CD8-positive, alpha-beta memory T cell (primary cell): ENCODE measurements at regions not wholly inside any gene's neighbourhood (a gene's known extent, or its start where the extent isn't known, plus 50 kb on each side); places are given as distances from the start of the nearest gene placed in this dataset.
A peak's percentile ranks its signal among the peaks of the same experiment; 100 is the strongest.
"Not testable (repeated sequence)": the region's sequence is repeated elsewhere in the genome, so short reads cannot be mapped to it uniquely, and the experiment has no call there.

ENCODE experiments used
- CTCF ChIA-PET: fragments of 350-600 bp; sonication (Branson Sonifier 250); formaldehyde crosslinking; loops from one replicate; lab custom pipeline; 2021; ENCODE audit warnings: antibody characterized with exemption; lab: Charles Lee
- POLR2A ChIA-PET: fragments of 350-600 bp; sonication (Branson Sonifier 250); formaldehyde crosslinking; loops from one replicate; lab custom pipeline; 2021; ENCODE audit warnings: antibody characterized with exemption; lab: Charles Lee
- DNase-seq, 5 donors: peaks; one replicate each; pipeline versions ENCODE4 v3.0.0 to v3.0.0-alpha.2; 2020 to 2022; ENCODE audit warnings: mixed read lengths in 1 of 5
- H3K27ac ChIP-seq: one replicate; pipeline ENCODE4 v1.7.0; 2013; ENCODE audit warnings: low read depth, mild to moderate bottlenecking, low read length, moderate library complexity
- H3K27me3 ChIP-seq: 2 replicates; pipeline ENCODE4 v1.7.0; 2013; ENCODE audit warnings: low read length, mild to moderate bottlenecking; ENCODE audit not compliant: insufficient read depth, poor library complexity, severe bottlenecking
- H3K36me3 ChIP-seq: 2 replicates; pipeline ENCODE4 v1.7.0; 2013; ENCODE audit warnings: mild to moderate bottlenecking, low read length, moderate library complexity; ENCODE audit not compliant: insufficient read depth
- H3K4me1 ChIP-seq: 2 replicates; pipeline ENCODE4 v1.7.0; 2013; ENCODE audit warnings: mild to moderate bottlenecking, low read length, moderate library complexity; ENCODE audit not compliant: insufficient read depth
- H3K4me3 ChIP-seq: 2 replicates; pipeline ENCODE4 v1.7.0; 2013; ENCODE audit warnings: mild to moderate bottlenecking, low read length
- H3K9me3 ChIP-seq: 2 replicates; pipeline ENCODE4 v1.7.0; 2013; ENCODE audit warnings: mild to moderate bottlenecking, low read length
- H3K27ac Mint-ChIP-seq, 8 donors: one replicate each; pipeline ENCODE4 v1.8.0; 2020 to 2021; ENCODE audit warnings: mixed read lengths in 8 of 8, mild to moderate bottlenecking in 6 of 8, inconsistent platforms in 3 of 8, moderate library complexity in 3 of 8
- H3K27me3 Mint-ChIP-seq, 2 donors: one replicate each; pipeline ENCODE4 v1.8.0; 2020 to 2021; ENCODE audit warnings: mixed read lengths in 2 of 2, mild to moderate bottlenecking in 1 of 2, moderate library complexity in 1 of 2
- H3K36me3 Mint-ChIP-seq, 3 donors: one replicate each; pipeline ENCODE4 v1.8.0; 2020 to 2021; ENCODE audit warnings: mixed read lengths in 3 of 3, inconsistent platforms in 1 of 3, mild to moderate bottlenecking in 1 of 3
- H3K4me1 Mint-ChIP-seq, 3 donors: one replicate each; pipeline ENCODE4 v1.8.0; 2020 to 2021; ENCODE audit warnings: mixed read lengths in 3 of 3, inconsistent platforms in 1 of 3, mild to moderate bottlenecking in 1 of 3
- H3K4me3 Mint-ChIP-seq, 7 donors: one replicate each; pipeline ENCODE4 v1.8.0; 2020 to 2021; ENCODE audit warnings: mixed read lengths in 7 of 7, mild to moderate bottlenecking in 6 of 7, moderate library complexity in 4 of 7, inconsistent platforms in 2 of 7
- H3K9me3 Mint-ChIP-seq, 5 donors: one replicate each; pipeline ENCODE4 v1.8.0; 2020 to 2022; ENCODE audit warnings: mixed read lengths in 5 of 5, mild to moderate bottlenecking in 3 of 5, moderate library complexity in 2 of 5, inconsistent platforms in 1 of 5

DNA sequence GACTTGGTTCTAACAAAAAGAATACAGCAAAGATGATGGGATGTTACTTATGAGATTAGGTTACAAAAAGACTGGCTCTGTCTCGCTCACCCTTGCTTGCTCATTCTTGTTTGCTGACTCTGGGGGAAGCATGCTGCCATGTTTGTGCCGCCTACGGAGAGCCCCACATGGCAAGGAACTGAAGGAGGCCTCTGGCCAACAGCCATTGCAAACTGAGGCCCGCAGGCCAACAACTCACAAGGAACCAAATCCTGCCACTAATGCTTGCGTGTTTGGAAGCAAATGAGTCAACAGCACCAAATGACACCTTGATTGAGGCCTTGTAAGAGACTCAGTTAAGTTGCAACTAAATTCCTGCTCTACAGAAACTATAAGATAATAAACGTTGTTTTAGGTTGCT is 82.1 kb upstream of the FOXN2 start:
- Mint-ChIP-seq H3K4me1 (peaks cover 7 to 15% (median 9%) of the 10 kb centered on the region in 3 donors), H3K27ac (no peak overlapping the region), H3K36me3 (no peaks in the 10 kb centered on the region), H3K4me3 (no peak overlapping the region), H3K9me3 (peaks cover 0 to 2% (median 0%) of the 10 kb centered on the region in 5 donors), H3K27me3 (no peaks in the 10 kb centered on the region)
- POLR2A ChIA-PET: no interaction called here
- H3K27me3 ChIP-seq: no peaks in the 10 kb centered on the region
- H3K4me3 ChIP-seq: no peak overlapping the region
- CTCF ChIA-PET: no interaction called here
- no peaks in the 10 kb centered on the region for H3K9me3 ChIP-seq
- H3K36me3 ChIP-seq: no peaks in the 10 kb centered on the region
- H3K4me1 ChIP-seq: peaks cover 8% of the 10 kb centered on the region
- DNase-seq: no peak
- H3K27ac ChIP-seq: no peak overlapping the region

GRCh38 chr2:48233005-48233404 is 81.5 kb upstream of the FOXN2 start:
- H3K27ac ChIP-seq: no peak overlapping the region
- H3K27me3 ChIP-seq: no peaks in the 10 kb centered on the region
- ChIA-PET CTCF (no interaction called here), POLR2A (no interaction called here)
- no peaks in the 10 kb centered on the region for H3K9me3 ChIP-seq
- Mint-ChIP-seq H3K9me3 (peaks cover 0 to 2% (median 0%) of the 10 kb centered on the region in 5 donors), H3K4me1 (peaks cover 7 to 15% (median 9%) of the 10 kb centered on the region in 3 donors), H3K4me3 (no peak overlapping the region), H3K27ac (peak overlapping the region in 2 of 8 donors; percentile 28 to 45), H3K36me3 (no peaks in the 10 kb centered on the region), H3K27me3 (no peaks in the 10 kb centered on the region)
- H3K36me3 ChIP-seq: no peaks in the 10 kb centered on the region
- peaks cover 8% of the 10 kb centered on the region for H3K4me1 ChIP-seq
- no peak overlapping the region for H3K4me3 ChIP-seq
- no peak for DNase-seq

- H3K9me3 ChIP-seq, H3K36me3 Mint-ChIP-seq, CTCF ChIA-PET, POLR2A ChIA-PET, H3K4me1 ChIP-seq, H3K4me3 ChIP-seq, H3K4me3 Mint-ChIP-seq, H3K9me3 Mint-ChIP-seq, H3K27ac Mint-ChIP-seq, H3K27ac ChIP-seq, H3K36me3 ChIP-seq, H3K27me3 Mint-ChIP-seq, DNase-seq, H3K27me3 ChIP-seq: not testable (repeated sequence)
- H3K4me1 Mint-ChIP-seq: peaks cover 7 to 15% (median 9%) of the 10 kb centered on the region in 3 donors
Measured at GRCh38 chr2:48233824-48234223, 80.7 kb upstream of the FOXN2 start.

- H3K27ac ChIP-seq: no peak overlapping the region
- H3K4me3 Mint-ChIP-seq: no peak overlapping the region
- peak overlapping the region in 1 of 8 donors; percentile 46 for H3K27ac Mint-ChIP-seq
- H3K4me1 Mint-ChIP-seq: peaks cover 7 to 15% (median 9%) of the 10 kb centered on the region in 3 donors
- no peaks in the 10 kb centered on the region for H3K9me3 ChIP-seq
- no peaks in the 10 kb centered on the region for H3K27me3 ChIP-seq
- DNase-seq: no peak
- H3K4me3 ChIP-seq: no peak overlapping the region
- H3K9me3 Mint-ChIP-seq: no peaks in the 10 kb centered on the region
- no peaks in the 10 kb centered on the region for H3K36me3 ChIP-seq
- CTCF ChIA-PET: no interaction called here
- H3K36me3 Mint-ChIP-seq: peaks cover 0 to 5% (median 2%) of the 10 kb centered on the region in 3 donors
- H3K27me3 Mint-ChIP-seq: no peaks in the 10 kb centered on the region
- POLR2A ChIA-PET: no interaction called here
- H3K4me1 ChIP-seq: peaks cover 8% of the 10 kb centered on the region
Measured at GRCh38 chr2:48235076-48235475, 79.4 kb upstream of the FOXN2 start.

DNA sequence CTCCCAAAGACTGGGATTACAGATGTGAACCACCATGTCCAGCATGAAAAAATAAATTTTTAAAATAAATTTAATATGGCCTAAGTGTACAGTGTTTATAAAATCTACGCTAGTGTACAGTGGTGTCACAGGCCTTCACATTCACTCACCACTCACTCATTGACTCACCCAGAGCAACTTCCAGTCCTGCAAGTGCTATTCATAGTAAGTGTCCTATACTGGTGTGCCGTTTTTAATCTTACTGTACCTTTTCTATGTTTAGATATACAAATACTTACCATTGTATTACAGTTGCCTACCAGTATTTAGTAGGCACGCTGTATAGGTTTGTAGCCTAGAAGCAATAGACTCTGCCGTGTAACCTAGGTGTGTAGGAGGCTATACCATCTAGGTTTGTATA is 76.1 kb upstream of the FOXN2 start:
- Histone ChIP-seq H3K36me3 (no peaks in the 10 kb centered on the region), H3K4me1 (peaks cover 8% of the 10 kb centered on the region), H3K27me3 (no peaks in the 10 kb centered on the region), H3K27ac (no peak overlapping the region), H3K4me3 (no peak overlapping the region), H3K9me3 (no peaks in the 10 kb centered on the region)
- no peak for DNase-seq
- no peak overlapping the region for H3K27ac Mint-ChIP-seq
- ChIA-PET CTCF (no interaction called here), POLR2A (no interaction called here)
- H3K36me3 Mint-ChIP-seq: peaks cover 0 to 6% (median 5%) of the 10 kb centered on the region in 3 donors
- H3K9me3 Mint-ChIP-seq: no peaks in the 10 kb centered on the region
- no peaks in the 10 kb centered on the region for H3K27me3 Mint-ChIP-seq
- no peak overlapping the region for H3K4me3 Mint-ChIP-seq
- peaks cover 7 to 25% (median 9%) of the 10 kb centered on the region in 3 donors for H3K4me1 Mint-ChIP-seq

GRCh38 chr2:48240912-48241311 is 73.6 kb upstream of the FOXN2 start:
- H3K36me3 Mint-ChIP-seq: peaks cover 0 to 6% (median 5%) of the 10 kb centered on the region in 3 donors
- no peaks in the 10 kb centered on the region for H3K27me3 ChIP-seq
- H3K4me1 Mint-ChIP-seq: peaks cover 7 to 20% (median 9%) of the 10 kb centered on the region in 3 donors
- no peaks in the 10 kb centered on the region for H3K9me3 ChIP-seq
- H3K4me3 Mint-ChIP-seq: no peak overlapping the region
- peaks cover 8% of the 10 kb centered on the region for H3K4me1 ChIP-seq
- H3K27me3 Mint-ChIP-seq: no peaks in the 10 kb centered on the region
- H3K27ac ChIP-seq: no peak overlapping the region
- DNase-seq: no peak
- no peaks in the 10 kb centered on the region for H3K36me3 ChIP-seq
- ChIA-PET CTCF (no interaction called here), POLR2A (no interaction called here)
- H3K4me3 ChIP-seq: no peak overlapping the region
- H3K27ac Mint-ChIP-seq: no peak overlapping the region
- no peaks in the 10 kb centered on the region for H3K9me3 Mint-ChIP-seq

- H3K4me1 Mint-ChIP-seq: peaks cover 0 to 4% (median 0%) of the 10 kb centered on the region in 3 donors
- H3K27ac Mint-ChIP-seq: peak overlapping the region in 1 of 8 donors; percentile 25
- Histone ChIP-seq H3K4me1 (no peaks in the 10 kb centered on the region), H3K4me3 (no peak overlapping the region), H3K36me3 (no peaks in the 10 kb centered on the region), H3K9me3 (no peaks in the 10 kb centered on the region), H3K27me3 (no peaks in the 10 kb centered on the region), H3K27ac (no peak overlapping the region)
- CTCF ChIA-PET: interaction anchor here (1.0 kb wide), 1 partner anchor 20 kb away, joined by 3 read pairs; no protein-coding TSS in a partner anchor
- no peaks in the 10 kb centered on the region for H3K36me3 Mint-ChIP-seq
- no peak overlapping the region for H3K4me3 Mint-ChIP-seq
- no peak for DNase-seq
- POLR2A ChIA-PET: no interaction called here
- H3K27me3 Mint-ChIP-seq: no peaks in the 10 kb centered on the region
- H3K9me3 Mint-ChIP-seq: no peaks in the 10 kb centered on the region
Measured at GRCh38 chr2:48247206-48247605, 67.3 kb upstream of the FOXN2 start.

DNA sequence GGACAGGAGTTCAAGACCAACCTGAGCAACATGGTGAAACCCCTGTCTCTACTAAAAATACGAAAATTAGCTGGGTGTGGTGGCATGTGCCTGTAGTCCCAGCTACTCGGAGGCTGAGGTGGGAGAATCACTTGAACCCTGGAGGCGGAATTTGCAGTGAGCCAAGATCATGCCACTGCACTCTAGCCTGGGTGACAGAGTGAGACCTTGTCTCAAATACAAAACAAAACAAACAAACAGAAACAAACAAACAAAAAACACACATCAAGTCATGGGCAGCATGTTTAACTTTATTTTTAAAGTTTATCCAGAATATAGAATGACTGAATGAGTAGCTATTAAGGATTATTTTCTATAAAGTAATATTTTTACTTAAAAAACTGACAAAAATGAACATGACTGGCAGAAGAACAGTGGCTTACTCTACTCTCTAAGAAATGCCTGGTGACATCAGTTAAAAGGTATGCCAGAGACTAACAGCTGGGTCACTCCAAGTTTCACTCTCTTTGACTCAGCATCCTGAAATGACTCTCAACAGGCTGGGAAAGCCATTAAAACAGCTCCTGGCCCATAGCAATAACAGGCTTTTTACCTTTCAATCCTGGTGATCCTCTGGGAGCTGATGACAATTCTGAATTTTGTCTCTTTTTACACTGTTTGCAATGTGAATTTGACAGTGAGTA is 66.1 kb upstream of the FOXN2 start:
- Mint-ChIP-seq H3K4me3 (no peak overlapping the region), H3K36me3 (no peaks in the 10 kb centered on the region), H3K27ac (no peak overlapping the region), H3K4me1 (peaks cover 0 to 4% (median 0%) of the 10 kb centered on the region in 3 donors), H3K9me3 (no peaks in the 10 kb centered on the region), H3K27me3 (no peaks in the 10 kb centered on the region)
- CTCF ChIA-PET: no interaction called here
- Histone ChIP-seq H3K4me3 (no peak overlapping the region), H3K9me3 (no peaks in the 10 kb centered on the region), H3K36me3 (no peaks in the 10 kb centered on the region), H3K4me1 (no peaks in the 10 kb centered on the region), H3K27ac (no peak overlapping the region), H3K27me3 (no peaks in the 10 kb centered on the region)
- POLR2A ChIA-PET: no interaction called here
- no peak for DNase-seq
